ENCODE measurements at regions not wholly inside any gene's neighbourhood (a gene's known extent, or its start where the extent isn't known, plus 50 kb on each side); places are given as distances from the start of the nearest gene placed in this dataset.

DNA sequence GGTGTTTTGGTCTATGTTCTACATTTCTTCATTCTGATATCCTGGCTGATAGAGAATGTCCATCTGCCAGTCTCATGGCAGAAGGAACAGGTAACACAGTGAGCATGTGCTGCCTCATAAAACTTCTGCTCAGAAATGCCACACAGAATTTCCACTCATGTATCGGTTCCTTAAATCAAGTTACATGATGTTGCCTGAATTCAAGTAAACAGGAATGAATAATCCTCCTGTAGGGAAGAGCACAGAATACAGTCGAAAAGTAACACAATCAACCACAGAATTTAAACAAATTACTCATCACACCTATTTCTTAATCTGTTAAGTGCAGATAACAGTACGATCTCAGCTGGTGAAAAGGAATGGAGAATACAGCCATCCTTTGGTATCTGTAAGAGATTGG is 74.7 kb downstream of the FAM217A start:
- TF ChIP-seq EZH2 (IDR thresholded peaks at IDR 0.05) (no peak), POLR2AphosphoS5 (IDR thresholded peaks at IDR 0.05; ENCODE audit: borderline replicate concordance, low read depth, low read length) (no peak), FOXP2 (optimal IDR thresholded peaks at IDR 0.05; ENCODE audit: control extremely low read depth, extremely low read length, insufficient read depth) (no peak)

All from SK-N-MC (cell line).